KMS-11 (cell line): ENCODE measurements at regions not wholly inside any gene's neighbourhood (a gene's known extent, or its start where the extent isn't known, plus 50 kb on each side); places are given as distances from the start of the nearest gene placed in this dataset.

ENCODE experiments used
- H2AFZ ChIP-seq: fragments of 200-600 bp; sonication (generic); 2 replicates; pipeline ENCODE4 v1.6.1; 2016; ENCODE audit warnings: antibody characterized with exemption, mixed run types, low read depth
- H3K27ac ChIP-seq: fragments of 200-600 bp; sonication (generic); 2 replicates; pipeline ENCODE4 v1.6.1; 2016; ENCODE audit warnings: mild to moderate bottlenecking, mixed run types
- H3K27me3 ChIP-seq: fragments of 200-600 bp; sonication (generic); 2 replicates; pipeline ENCODE4 v1.6.1; 2017; ENCODE audit warnings: mild to moderate bottlenecking, low read depth, mixed run types, moderate library complexity; ENCODE audit not compliant: insufficient read depth
- H3K36me3 ChIP-seq: fragments of 200-600 bp; sonication (generic); 2 replicates; pipeline ENCODE4 v1.6.1; 2017; ENCODE audit warnings: mild to moderate bottlenecking, mixed run types; ENCODE audit not compliant: insufficient read depth
- H3K4me1 ChIP-seq: fragments of 200-600 bp; sonication (generic); 2 replicates; pipeline ENCODE4 v1.6.1; 2016; ENCODE audit warnings: mild to moderate bottlenecking, low read depth, mixed run types; ENCODE audit not compliant: poor library complexity, severe bottlenecking
- H3K4me2 ChIP-seq: fragments of 200-600 bp; sonication (generic); 2 replicates; pipeline ENCODE4 v1.7.0; 2016; ENCODE audit warnings: mild to moderate bottlenecking, mixed run types
- H3K4me3 ChIP-seq: fragments of 200-600 bp; sonication (generic); IDR thresholded peaks from 2 replicates; pipeline ENCODE4 v1.6.1; 2017; ENCODE audit warnings: low read depth, low read length, mixed read lengths; ENCODE audit not compliant: insufficient read depth
- H3K79me2 ChIP-seq: fragments of 200-600 bp; sonication (generic); 2 replicates; pipeline ENCODE4 v1.6.1; 2016; ENCODE audit warnings: low read depth, mixed run types; ENCODE audit not compliant: insufficient read depth
- H3K9ac ChIP-seq: fragments of 200-600 bp; sonication (generic); 2 replicates; pipeline ENCODE4 v1.6.1; 2016; ENCODE audit warnings: mild to moderate bottlenecking, mixed run types
- H4K20me1 ChIP-seq: fragments of 200-600 bp; sonication (generic); 2 replicates; pipeline ENCODE4 v1.6.1; 2016; ENCODE audit warnings: mild to moderate bottlenecking, mixed run types; ENCODE audit not compliant: insufficient read depth
- TF ChIP-seq, protein P1 (sequence below): fragments of 200-600 bp; sonication (generic); conservative IDR thresholded peaks from 2 replicates; pipeline ENCODE4 v1.6.1; 2017; ENCODE audit warnings: low read depth, mild to moderate bottlenecking, antibody characterized with exemption, low read length, moderate library complexity, mixed read lengths

- H3K4me2 ChIP-seq, result no peak overlapping the region
- no peaks in the 10 kb centered on the region for H3K4me1 ChIP-seq
- TF ChIP-seq, protein P1, sequence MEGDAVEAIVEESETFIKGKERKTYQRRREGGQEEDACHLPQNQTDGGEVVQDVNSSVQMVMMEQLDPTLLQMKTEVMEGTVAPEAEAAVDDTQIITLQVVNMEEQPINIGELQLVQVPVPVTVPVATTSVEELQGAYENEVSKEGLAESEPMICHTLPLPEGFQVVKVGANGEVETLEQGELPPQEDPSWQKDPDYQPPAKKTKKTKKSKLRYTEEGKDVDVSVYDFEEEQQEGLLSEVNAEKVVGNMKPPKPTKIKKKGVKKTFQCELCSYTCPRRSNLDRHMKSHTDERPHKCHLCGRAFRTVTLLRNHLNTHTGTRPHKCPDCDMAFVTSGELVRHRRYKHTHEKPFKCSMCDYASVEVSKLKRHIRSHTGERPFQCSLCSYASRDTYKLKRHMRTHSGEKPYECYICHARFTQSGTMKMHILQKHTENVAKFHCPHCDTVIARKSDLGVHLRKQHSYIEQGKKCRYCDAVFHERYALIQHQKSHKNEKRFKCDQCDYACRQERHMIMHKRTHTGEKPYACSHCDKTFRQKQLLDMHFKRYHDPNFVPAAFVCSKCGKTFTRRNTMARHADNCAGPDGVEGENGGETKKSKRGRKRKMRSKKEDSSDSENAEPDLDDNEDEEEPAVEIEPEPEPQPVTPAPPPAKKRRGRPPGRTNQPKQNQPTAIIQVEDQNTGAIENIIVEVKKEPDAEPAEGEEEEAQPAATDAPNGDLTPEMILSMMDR, result no peak
- no peaks in the 10 kb centered on the region for H3K27me3 ChIP-seq
- no peaks in the 10 kb centered on the region for H4K20me1 ChIP-seq
- no peak overlapping the region for H3K4me3 ChIP-seq
- H3K9ac ChIP-seq, result no peak overlapping the region
- H3K79me2 ChIP-seq, result no peaks in the 10 kb centered on the region
- H3K36me3 ChIP-seq, result no peaks in the 10 kb centered on the region
- no peak overlapping the region for H3K27ac ChIP-seq
- no peak overlapping the region for H2AFZ ChIP-seq
Observed at GRCh38 chr2:16336491-16336890, 329.1 kb downstream of the CYRIA start.

DNA sequence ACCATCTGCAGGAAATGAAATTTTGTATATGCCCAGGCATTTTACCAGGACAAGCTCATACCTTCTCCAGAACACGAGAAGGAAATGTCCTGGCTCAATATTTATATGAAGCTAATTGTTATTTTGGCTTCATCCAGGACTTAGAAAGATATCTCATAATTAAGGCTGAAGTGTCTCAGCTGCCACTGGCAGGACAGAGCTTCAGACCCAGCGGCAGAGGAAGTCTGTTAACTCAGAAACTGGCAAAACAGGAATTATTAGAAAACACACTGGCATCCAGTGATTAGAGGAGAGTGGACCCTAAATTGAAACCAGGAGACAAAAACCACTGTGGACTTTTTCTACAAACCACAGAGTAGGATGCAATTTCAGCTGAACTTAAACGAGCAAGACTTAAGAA, 329.7 kb downstream of the CYRIA start:
- H3K4me3 ChIP-seq, result no peak overlapping the region

DNA sequence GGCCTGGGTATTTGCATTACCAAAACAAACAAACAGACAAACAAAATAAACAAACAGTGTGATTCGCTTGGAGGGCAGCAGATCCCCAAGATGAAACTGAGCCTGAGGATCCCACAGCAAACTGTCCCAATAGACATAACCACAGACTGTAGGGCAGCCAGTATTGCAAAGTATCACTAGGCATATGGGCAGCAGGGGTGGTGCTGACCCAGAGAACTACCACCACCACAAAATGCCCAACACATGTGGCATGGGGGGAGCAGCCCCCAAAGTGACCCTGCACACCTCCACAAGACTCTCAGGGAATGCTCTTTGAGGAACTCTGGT, 330.1 kb downstream of the CYRIA start:
- Histone ChIP-seq H3K27ac (no peak overlapping the region), H4K20me1 (no peaks in the 10 kb centered on the region), H3K27me3 (no peaks in the 10 kb centered on the region), H3K4me3 (no peak overlapping the region), H3K9ac (no peak overlapping the region), H2AFZ (no peak overlapping the region), H3K4me1 (no peaks in the 10 kb centered on the region), H3K36me3 (no peaks in the 10 kb centered on the region), H3K79me2 (no peaks in the 10 kb centered on the region), H3K4me2 (no peak overlapping the region)
- TF ChIP-seq, protein P1, result no peak

More for the DNA sequence above, 329.7 kb downstream of the CYRIA start:
- Histone ChIP-seq H3K27me3 (no peaks in the 10 kb centered on the region), H3K4me2 (no peak overlapping the region), H3K36me3 (no peaks in the 10 kb centered on the region), H3K9ac (no peak overlapping the region), H2AFZ (no peak overlapping the region), H3K27ac (no peak overlapping the region), H3K79me2 (no peaks in the 10 kb centered on the region), H4K20me1 (no peaks in the 10 kb centered on the region), H3K4me1 (no peaks in the 10 kb centered on the region)
- TF ChIP-seq, protein P1, result no peak

- H3K36me3 ChIP-seq, result no peaks in the 10 kb centered on the region
- H3K9ac ChIP-seq, result no peak overlapping the region
- no peaks in the 10 kb centered on the region for H4K20me1 ChIP-seq
- no peak overlapping the region for H3K4me3 ChIP-seq
- H3K27ac ChIP-seq, result no peak overlapping the region
- no peaks in the 10 kb centered on the region for H3K27me3 ChIP-seq
- no peaks in the 10 kb centered on the region for H3K79me2 ChIP-seq
- TF ChIP-seq, protein P1, result no peak
- H2AFZ ChIP-seq, result no peak overlapping the region
- no peaks in the 10 kb centered on the region for H3K4me1 ChIP-seq
- H3K4me2 ChIP-seq, result no peak overlapping the region
Observed at GRCh38 chr2:16334886-16335603, 330.6 kb downstream of the CYRIA start.
